HL-60 (cell line): ENCODE measurements at regions not wholly inside any gene's neighbourhood (a gene's known extent, or its start where the extent isn't known, plus 50 kb on each side); places are given as distances from the start of the nearest gene placed in this dataset.

Experiments used
- DNase-seq, 2 experiments: peaks; one replicate each; pipeline ENCODE4 v3.0.0-alpha.2; 2010 to 2020; ENCODE audit warnings: low read depth in 1 of 2, low spot score in 1 of 2
- H3K27ac ChIP-seq: fragments of 250-450 bp; sonication (Bioruptor Pico); replicated peaks from 2 replicates; pipeline ENCODE4 v1.5.1; 2020; ENCODE audit warnings: mild to moderate bottlenecking, moderate library complexity
- H3K27me3 ChIP-seq: fragments of 250-450 bp; sonication (Bioruptor Pico); 2 replicates; pipeline ENCODE4 v1.5.1; 2021; ENCODE audit warnings: mild to moderate bottlenecking, moderate library complexity; ENCODE audit not compliant: insufficient read depth, poor library complexity, severe bottlenecking
- H3K4me3 ChIP-seq: replicated peaks from 2 replicates; pipeline ENCODE4 v1.5.1; 2011; ENCODE audit warnings: mild to moderate bottlenecking, control low read depth, low read length; ENCODE audit not compliant: insufficient read depth
- GABPA ChIP-seq: IDR thresholded peaks from 2 replicates; pipeline ENCODE4 v1.6.1; 2012; ENCODE audit warnings: low read depth
- POLR2AphosphoS5 ChIP-seq: IDR thresholded peaks from 2 replicates; pipeline ENCODE4 v1.6.1; 2012; ENCODE audit warnings: low read depth
- SPI1 ChIP-seq: IDR thresholded peaks from 2 replicates; pipeline ENCODE4 v1.6.1; 2012; ENCODE audit warnings: low read depth, mild to moderate bottlenecking, borderline replicate concordance
- TF ChIP-seq, protein P1 (sequence below): IDR thresholded peaks from one replicate; pipeline ENCODE4 v1.5.1; 2011; ENCODE audit warnings: low read length, control low read depth, inconsistent platforms; ENCODE audit not compliant: insufficient read depth
- TF ChIP-seq, protein P2 (sequence below): IDR thresholded peaks from 2 replicates; pipeline ENCODE4 v1.6.1; 2012; ENCODE audit warnings: low read depth; ENCODE audit not compliant: insufficient replicate concordance

DNA sequence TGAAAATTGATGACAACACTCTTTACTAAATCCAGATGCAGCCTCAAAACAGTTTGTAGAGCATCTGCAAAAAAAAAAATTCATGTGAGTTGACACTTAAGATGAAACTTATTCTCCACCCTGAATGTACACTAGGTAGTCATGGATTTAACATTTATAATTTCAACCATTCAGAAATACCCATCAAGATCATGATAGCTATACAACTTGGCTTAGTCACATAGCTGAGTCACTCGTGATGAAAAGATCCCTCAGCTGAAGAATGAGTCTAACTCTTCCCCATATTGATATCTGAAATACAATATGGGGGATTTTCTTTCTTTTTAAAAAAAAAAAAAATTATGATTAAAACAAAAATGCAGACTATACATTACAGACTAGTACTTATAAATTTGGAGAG, 104.8 kb upstream of the PLEKHG7 start:
- TF ChIP-seq GABPA (no peak), SPI1 (no peak)
- TF ChIP-seq, protein P1, sequence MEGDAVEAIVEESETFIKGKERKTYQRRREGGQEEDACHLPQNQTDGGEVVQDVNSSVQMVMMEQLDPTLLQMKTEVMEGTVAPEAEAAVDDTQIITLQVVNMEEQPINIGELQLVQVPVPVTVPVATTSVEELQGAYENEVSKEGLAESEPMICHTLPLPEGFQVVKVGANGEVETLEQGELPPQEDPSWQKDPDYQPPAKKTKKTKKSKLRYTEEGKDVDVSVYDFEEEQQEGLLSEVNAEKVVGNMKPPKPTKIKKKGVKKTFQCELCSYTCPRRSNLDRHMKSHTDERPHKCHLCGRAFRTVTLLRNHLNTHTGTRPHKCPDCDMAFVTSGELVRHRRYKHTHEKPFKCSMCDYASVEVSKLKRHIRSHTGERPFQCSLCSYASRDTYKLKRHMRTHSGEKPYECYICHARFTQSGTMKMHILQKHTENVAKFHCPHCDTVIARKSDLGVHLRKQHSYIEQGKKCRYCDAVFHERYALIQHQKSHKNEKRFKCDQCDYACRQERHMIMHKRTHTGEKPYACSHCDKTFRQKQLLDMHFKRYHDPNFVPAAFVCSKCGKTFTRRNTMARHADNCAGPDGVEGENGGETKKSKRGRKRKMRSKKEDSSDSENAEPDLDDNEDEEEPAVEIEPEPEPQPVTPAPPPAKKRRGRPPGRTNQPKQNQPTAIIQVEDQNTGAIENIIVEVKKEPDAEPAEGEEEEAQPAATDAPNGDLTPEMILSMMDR = no peak
- DNase-seq = no peak
- H3K27ac ChIP-seq = no peak overlapping the region
- no peaks in the 10 kb centered on the region for H3K27me3 ChIP-seq
- H3K4me3 ChIP-seq = no peak overlapping the region

DNA sequence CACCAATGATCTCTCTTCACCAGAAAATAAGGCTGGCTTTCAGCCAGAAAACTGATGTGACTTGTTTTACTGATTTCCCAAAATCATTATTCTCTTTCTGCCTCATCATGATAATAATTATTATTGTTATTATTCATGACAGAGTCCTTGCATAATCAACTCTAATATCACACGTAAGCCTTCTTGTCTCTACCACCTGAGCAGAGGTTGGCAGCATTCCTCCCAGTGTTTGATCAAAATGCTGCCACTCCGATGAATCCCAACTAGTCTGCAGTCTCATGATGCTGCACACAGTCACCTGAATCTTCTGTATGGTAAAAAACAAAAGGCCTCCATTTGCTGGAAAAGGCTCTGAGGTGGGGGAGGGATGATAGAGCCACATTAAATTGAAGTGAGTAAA, 105.7 kb upstream of the PLEKHG7 start:
- TF ChIP-seq, protein P2, sequence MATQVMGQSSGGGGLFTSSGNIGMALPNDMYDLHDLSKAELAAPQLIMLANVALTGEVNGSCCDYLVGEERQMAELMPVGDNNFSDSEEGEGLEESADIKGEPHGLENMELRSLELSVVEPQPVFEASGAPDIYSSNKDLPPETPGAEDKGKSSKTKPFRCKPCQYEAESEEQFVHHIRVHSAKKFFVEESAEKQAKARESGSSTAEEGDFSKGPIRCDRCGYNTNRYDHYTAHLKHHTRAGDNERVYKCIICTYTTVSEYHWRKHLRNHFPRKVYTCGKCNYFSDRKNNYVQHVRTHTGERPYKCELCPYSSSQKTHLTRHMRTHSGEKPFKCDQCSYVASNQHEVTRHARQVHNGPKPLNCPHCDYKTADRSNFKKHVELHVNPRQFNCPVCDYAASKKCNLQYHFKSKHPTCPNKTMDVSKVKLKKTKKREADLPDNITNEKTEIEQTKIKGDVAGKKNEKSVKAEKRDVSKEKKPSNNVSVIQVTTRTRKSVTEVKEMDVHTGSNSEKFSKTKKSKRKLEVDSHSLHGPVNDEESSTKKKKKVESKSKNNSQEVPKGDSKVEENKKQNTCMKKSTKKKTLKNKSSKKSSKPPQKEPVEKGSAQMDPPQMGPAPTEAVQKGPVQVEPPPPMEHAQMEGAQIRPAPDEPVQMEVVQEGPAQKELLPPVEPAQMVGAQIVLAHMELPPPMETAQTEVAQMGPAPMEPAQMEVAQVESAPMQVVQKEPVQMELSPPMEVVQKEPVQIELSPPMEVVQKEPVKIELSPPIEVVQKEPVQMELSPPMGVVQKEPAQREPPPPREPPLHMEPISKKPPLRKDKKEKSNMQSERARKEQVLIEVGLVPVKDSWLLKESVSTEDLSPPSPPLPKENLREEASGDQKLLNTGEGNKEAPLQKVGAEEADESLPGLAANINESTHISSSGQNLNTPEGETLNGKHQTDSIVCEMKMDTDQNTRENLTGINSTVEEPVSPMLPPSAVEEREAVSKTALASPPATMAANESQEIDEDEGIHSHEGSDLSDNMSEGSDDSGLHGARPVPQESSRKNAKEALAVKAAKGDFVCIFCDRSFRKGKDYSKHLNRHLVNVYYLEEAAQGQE = no peak
- TF ChIP-seq GABPA = no peak
- TF ChIP-seq POLR2AphosphoS5 = no peak
- TF ChIP-seq, protein P1 = no peak
- TF ChIP-seq SPI1 = no peak
- no peak for DNase-seq
- Histone ChIP-seq H3K4me3 (no peak overlapping the region), H3K27ac (no peak overlapping the region), H3K27me3 (no peaks in the 10 kb centered on the region)

DNA sequence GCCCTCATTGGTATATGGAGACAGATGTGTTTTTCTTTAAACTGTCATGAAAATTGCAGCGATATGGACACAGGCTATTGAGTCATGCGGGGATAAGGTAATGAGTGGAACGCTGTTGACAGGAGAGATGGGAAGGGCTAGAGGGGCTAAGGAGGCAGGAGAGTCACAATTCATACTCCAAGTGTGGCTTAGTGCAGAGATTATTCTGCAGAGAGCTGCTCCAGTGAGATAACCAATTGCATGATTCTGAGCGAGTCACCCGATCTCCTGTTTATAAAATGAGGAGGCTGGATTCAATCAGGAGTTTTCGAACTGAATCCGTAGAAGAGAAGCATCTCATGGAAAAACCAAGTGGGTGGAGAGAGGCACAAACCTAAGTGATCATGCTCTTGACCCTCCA, 106.4 kb upstream of the PLEKHG7 start:
- no peak overlapping the region for H3K4me3 ChIP-seq
- H3K27me3 ChIP-seq = no peaks in the 10 kb centered on the region
- TF ChIP-seq, protein P2 = no peak
- no peak for TF ChIP-seq POLR2AphosphoS5
- TF ChIP-seq SPI1 = no peak
- TF ChIP-seq GABPA = no peak
- TF ChIP-seq, protein P1 = no peak
- no peak overlapping the region for H3K27ac ChIP-seq
- no peak for DNase-seq

DNA sequence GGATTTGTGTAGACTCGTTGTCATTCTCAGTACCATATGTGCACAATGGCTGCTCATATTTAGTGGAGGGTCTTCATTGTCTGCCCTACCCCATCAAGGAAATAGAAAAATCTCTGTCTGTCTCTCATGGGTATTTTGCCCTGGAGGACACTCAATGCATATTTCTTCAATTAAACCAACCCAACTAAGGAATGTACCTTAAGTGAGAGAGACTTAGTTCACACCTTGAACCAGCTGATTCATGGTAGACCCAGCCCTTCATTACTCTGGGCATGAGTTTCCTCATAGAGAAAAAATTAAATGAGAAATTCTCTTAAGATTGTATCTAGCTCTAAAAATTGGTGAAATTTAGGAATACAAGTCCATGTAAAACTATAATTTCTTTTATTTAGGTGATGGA, 107.1 kb upstream of the PLEKHG7 start:
- TF ChIP-seq, protein P1 = no peak
- TF ChIP-seq SPI1 = no peak
- TF ChIP-seq, protein P2 = no peak
- no peak for TF ChIP-seq GABPA
- TF ChIP-seq POLR2AphosphoS5 = no peak
- H3K4me3 ChIP-seq = no peak overlapping the region
- DNase-seq = no peak

More for the DNA sequence above, 107.1 kb upstream of the PLEKHG7 start:
- H3K27me3 ChIP-seq = no peaks in the 10 kb centered on the region
- no peak overlapping the region for H3K27ac ChIP-seq
